Dermis blood vessel endothelial cell (primary cell): ENCODE measurements at regions not wholly inside any gene's neighbourhood (a gene's known extent, or its start where the extent isn't known, plus 50 kb on each side); places are given as distances from the start of the nearest gene placed in this dataset.

ENCODE experiments used
- DNase-seq: peaks from one replicate; pipeline ENCODE4 v3.0.0; 2010

- no peak for DNase-seq
Observed at GRCh38 chr9:74275872-74276508, 221.1 kb upstream of the RORB start.

GRCh38 chr9:74277532-74277931 lies 219.6 kb upstream of the RORB start:
- no peak for DNase-seq

- DNase-seq, result no peak
Observed at GRCh38 chr9:74281674-74282073, 215.5 kb upstream of the RORB start.

GRCh38 chr9:74282526-74283253 lies 214.4 kb upstream of the RORB start:
- no peak for DNase-seq

- DNase-seq, result no peak
Observed at GRCh38 chr9:74284581-74285450, 212.3 kb upstream of the RORB start.

- DNase-seq, result no peak
Observed at GRCh38 chr9:74293479-74293878, 203.7 kb upstream of the RORB start.

- no peak for DNase-seq
Observed at GRCh38 chr9:74303945-74304344, 193.2 kb upstream of the RORB start.

- DNase-seq, result no peak
Observed at GRCh38 chr9:74304598-74304997, 192.5 kb upstream of the RORB start.

GRCh38 chr9:74309654-74310053 lies 187.5 kb upstream of the RORB start:
- DNase-seq, result no peak

- DNase-seq, result no peak
Observed at GRCh38 chr9:74317235-74317634, 179.9 kb upstream of the RORB start.

- no peak for DNase-seq
Observed at GRCh38 chr9:74321396-74321795, 175.7 kb upstream of the RORB start.

- DNase-seq, result no peak
Observed at GRCh38 chr9:74322661-74323314, 174.3 kb upstream of the RORB start.

- no peak for DNase-seq
Observed at GRCh38 chr9:74330487-74331214, 166.5 kb upstream of the RORB start.

- no peak for DNase-seq
Observed at GRCh38 chr9:74331607-74332006, 165.5 kb upstream of the RORB start.

GRCh38 chr9:74333384-74334032 lies 163.6 kb upstream of the RORB start:
- DNase-seq, result no peak

GRCh38 chr9:74334271-74334670 lies 162.9 kb upstream of the RORB start:
- no peak for DNase-seq

GRCh38 chr9:74336161-74336560 lies 161.0 kb upstream of the RORB start:
- DNase-seq, result no peak

- no peak for DNase-seq
Observed at GRCh38 chr9:74348777-74349176, 148.4 kb upstream of the RORB start.

- DNase-seq, result no peak
Observed at GRCh38 chr9:74355107-74355506, 142.0 kb upstream of the RORB start.

- DNase-seq, result no peak
Observed at GRCh38 chr9:74357577-74357976, 139.6 kb upstream of the RORB start.

GRCh38 chr9:74358959-74359358 lies 138.2 kb upstream of the RORB start:
- no peak for DNase-seq

GRCh38 chr9:74361508-74361907 lies 135.6 kb upstream of the RORB start:
- DNase-seq, result no peak
